SJSA1 (cell line): ENCODE measurements at regions not wholly inside any gene's neighbourhood (a gene's known extent, or its start where the extent isn't known, plus 50 kb on each side); places are given as distances from the start of the nearest gene placed in this dataset.

Experiments used
- DNase-seq, 2 experiments: peaks; one replicate each; pipeline ENCODE4 v3.0.0-alpha.2; 2015 to 2020; ENCODE audit warnings: low spot score in 2 of 2, low read depth in 1 of 2
- H3K27ac ChIP-seq: fragments of 250-450 bp; sonication (Bioruptor Pico); 2 replicates; pipeline ENCODE4 v1.5.1; 2020; ENCODE audit warnings: mild to moderate bottlenecking, moderate library complexity
- H3K27me3 ChIP-seq: fragments of 250-450 bp; sonication (Bioruptor Pico); replicated peaks from 2 replicates; pipeline ENCODE4 v1.5.1; 2020; ENCODE audit warnings: mild to moderate bottlenecking, moderate library complexity
- H3K36me3 ChIP-seq: fragments of 250-450 bp; sonication (Bioruptor Pico); 2 replicates; pipeline ENCODE4 v1.5.1; 2020; ENCODE audit warnings: mild to moderate bottlenecking
- H3K4me1 ChIP-seq: fragments of 250-450 bp; sonication (Bioruptor Pico); replicated peaks from 2 replicates; pipeline ENCODE4 v1.6.1; 2021; ENCODE audit warnings: mild to moderate bottlenecking
- H3K4me3 ChIP-seq: fragments of 250-450 bp; sonication (Bioruptor Pico); 2 replicates; pipeline ENCODE4 v1.5.1; 2020; ENCODE audit warnings: mild to moderate bottlenecking
- H3K9me3 ChIP-seq: fragments of 250-450 bp; sonication (Bioruptor Pico); replicated peaks from 2 replicates; pipeline ENCODE4 v1.5.1; 2020; ENCODE audit warnings: mild to moderate bottlenecking

DNA sequence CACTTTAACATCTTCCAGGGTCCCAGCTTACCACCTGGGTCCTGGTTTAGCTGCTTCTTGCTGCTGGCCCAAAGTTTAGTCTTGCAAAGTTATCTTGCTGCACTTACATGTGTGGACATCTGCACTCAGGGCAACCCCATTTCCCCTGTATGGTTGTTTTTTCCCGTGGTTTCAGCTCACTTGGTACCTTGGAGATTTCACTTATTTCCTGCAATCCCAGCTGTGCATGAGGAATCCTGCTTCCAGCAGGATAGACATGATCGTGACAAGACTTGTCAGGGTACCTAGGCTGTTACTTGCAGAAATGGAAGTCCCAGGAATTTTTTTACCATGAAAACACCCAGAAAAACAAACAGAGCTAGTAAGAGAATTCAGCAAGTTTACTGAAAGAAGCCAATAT, 95.9 kb upstream of the LEP start:
- H3K4me1 ChIP-seq = no peaks in the 10 kb centered on the region
- H3K27ac ChIP-seq = no peak overlapping the region
- DNase-seq = no peak
- no peak overlapping the region for H3K4me3 ChIP-seq
- H3K36me3 ChIP-seq = no peaks in the 10 kb centered on the region
- no peaks in the 10 kb centered on the region for H3K9me3 ChIP-seq
- H3K27me3 ChIP-seq = peaks cover 3% of the 10 kb centered on the region

DNA sequence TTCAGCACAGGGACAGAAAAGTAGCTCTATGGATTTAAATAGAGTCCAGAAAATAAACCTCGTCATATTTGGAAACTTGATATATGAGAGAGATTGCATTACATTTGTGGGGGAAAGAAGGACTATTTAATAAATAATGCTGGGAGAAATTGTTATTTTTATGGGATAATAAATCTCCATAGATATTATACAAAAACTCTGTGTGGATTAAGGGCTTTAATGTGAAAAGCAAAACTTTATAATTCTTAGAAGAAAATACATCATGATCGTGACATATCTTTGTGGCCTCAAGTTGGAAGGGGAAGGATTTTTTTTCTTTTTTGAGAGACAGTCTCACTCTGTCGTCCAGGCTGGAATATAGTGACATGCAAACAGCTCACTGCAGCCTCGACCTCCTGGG, 95.0 kb upstream of the LEP start:
- Histone ChIP-seq H3K27me3 (peaks cover 3% of the 10 kb centered on the region), H3K9me3 (no peaks in the 10 kb centered on the region), H3K4me3 (no peak overlapping the region), H3K4me1 (no peaks in the 10 kb centered on the region), H3K36me3 (no peaks in the 10 kb centered on the region), H3K27ac (no peak overlapping the region)
- no peak for DNase-seq

DNA sequence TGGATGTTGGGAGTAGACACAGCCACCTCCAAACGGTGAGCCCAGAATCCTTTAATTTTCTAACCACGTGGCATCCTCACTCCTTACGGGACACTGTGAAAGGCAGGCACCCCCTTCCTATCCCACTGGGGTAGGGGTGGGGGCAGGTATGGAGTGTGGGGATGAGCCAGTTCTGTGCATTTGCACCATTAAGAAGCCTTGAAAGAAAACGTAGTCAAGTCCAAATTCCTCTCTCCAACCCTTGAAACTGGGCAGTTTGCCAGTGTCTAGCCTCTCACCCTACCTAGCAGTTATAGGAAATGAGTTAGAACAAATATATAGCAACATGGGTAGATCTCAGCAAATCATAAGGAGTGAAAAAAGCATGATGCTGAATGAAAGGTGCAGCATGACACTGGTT, 92.4 kb upstream of the LEP start:
- no peak overlapping the region for H3K4me3 ChIP-seq
- no peak for DNase-seq
- H3K27me3 ChIP-seq = peaks cover 7% of the 10 kb centered on the region
- no peak overlapping the region for H3K27ac ChIP-seq
- H3K4me1 ChIP-seq = no peaks in the 10 kb centered on the region
- no peaks in the 10 kb centered on the region for H3K36me3 ChIP-seq
- H3K9me3 ChIP-seq = no peaks in the 10 kb centered on the region

DNA sequence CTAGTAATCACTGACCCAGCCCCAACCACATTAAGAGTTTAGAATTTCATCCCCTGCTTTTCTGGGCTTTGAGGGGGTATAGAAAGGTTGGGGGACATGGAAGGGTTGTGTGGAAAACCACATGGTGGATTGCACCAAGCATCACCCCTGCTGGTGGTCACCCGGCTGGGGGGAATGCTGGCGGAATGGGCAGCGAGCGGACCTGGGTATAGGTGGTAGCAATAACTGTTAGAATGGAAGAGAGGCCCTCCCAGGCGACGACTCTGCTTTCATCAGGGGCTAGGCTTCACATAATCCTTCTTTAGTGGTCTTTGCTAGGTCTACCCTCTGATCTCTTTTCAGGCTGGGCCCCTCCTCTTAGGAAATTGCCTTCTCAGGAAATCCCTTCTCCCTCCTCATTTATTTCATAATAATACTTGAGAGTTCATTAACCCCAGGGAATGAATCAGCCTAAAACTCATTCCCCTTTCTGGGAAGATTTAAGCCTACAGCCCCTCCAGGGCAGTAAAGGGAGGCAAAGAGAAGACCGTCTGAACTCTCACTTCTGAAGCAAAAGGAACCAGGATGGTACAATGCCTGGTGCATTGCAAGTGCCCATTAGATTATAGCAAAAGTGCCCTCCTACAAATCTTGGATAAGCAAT, 90.7 kb upstream of the LEP start:
- Histone ChIP-seq H3K9me3 (no peaks in the 10 kb centered on the region), H3K4me1 (no peaks in the 10 kb centered on the region), H3K27me3 (peaks cover 7% of the 10 kb centered on the region), H3K36me3 (no peaks in the 10 kb centered on the region), H3K27ac (no peak overlapping the region), H3K4me3 (no peak overlapping the region)
- no peak for DNase-seq

DNA sequence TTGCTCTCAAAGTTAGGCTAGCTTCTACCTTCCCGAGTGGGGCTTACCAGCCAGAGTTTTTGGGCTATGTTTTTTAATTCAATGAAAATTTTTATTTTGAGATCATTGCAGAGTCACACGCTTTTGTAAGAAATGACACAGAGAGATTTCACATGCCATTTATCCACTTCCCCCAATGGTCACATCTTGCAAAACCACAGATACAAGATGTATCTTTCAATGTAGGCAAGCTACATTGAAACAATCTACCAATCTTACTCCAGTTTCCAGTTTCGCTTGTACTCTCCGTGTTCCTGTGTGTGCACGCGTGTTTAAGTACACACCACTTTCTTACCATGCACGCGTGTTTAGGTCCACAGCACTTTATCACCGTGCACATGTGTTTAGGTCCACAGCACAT, 89.4 kb upstream of the LEP start:
- no peak for DNase-seq
- no peaks in the 10 kb centered on the region for H3K4me1 ChIP-seq
- H3K4me3 ChIP-seq = no peak overlapping the region
- H3K9me3 ChIP-seq = no peaks in the 10 kb centered on the region
- no peak overlapping the region for H3K27ac ChIP-seq
- H3K27me3 ChIP-seq = peaks cover 8% of the 10 kb centered on the region
- H3K36me3 ChIP-seq = no peaks in the 10 kb centered on the region

DNA sequence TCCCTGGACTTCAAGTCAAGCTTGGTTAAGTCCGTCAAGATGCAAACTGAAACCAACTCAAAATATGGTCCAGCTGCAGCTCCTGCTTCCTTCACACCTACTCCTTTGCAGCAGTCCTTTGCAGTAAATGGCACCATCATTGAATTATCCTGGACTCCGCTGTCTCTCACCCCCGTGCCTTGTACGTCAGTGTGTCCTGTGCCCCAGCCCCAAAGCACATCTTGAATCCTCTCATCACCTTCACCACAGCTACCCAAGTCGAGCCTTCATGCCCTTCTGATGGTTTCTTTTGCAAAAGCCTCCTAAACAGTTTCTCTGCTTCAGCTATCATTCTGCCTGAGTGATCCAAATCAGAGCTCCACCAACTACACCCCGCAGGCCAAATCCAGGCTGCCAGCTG, 88.4 kb upstream of the LEP start:
- H3K4me1 ChIP-seq = no peaks in the 10 kb centered on the region
- H3K27me3 ChIP-seq = peaks cover 18% of the 10 kb centered on the region
- no peak overlapping the region for H3K4me3 ChIP-seq
- no peak overlapping the region for H3K27ac ChIP-seq
- no peak for DNase-seq
- no peaks in the 10 kb centered on the region for H3K9me3 ChIP-seq
- H3K36me3 ChIP-seq = no peaks in the 10 kb centered on the region

DNA sequence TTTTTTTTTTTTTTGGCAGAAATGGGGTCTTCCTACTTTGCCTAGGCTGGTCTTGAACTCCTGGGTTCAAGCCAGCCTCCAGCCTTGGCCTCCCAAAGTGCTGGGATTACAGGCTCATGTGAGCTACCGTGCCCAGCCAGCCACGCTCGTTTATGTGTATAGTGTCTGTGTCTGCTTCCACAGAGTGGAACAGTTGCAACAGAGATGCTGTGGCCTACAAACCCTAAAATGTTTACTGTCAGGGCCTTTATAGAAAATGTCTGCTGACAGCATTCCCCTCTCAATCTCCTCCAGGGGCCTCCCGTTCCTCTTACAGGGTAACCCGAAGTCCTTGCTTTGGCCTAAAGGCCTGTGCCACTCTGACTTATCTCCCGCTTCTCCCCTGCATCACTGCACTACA, 87.6 kb upstream of the LEP start:
- Histone ChIP-seq H3K27ac (no peak overlapping the region), H3K4me1 (no peaks in the 10 kb centered on the region), H3K9me3 (no peaks in the 10 kb centered on the region), H3K4me3 (no peak overlapping the region), H3K36me3 (no peaks in the 10 kb centered on the region), H3K27me3 (peaks cover 16% of the 10 kb centered on the region)
- no peak for DNase-seq

DNA sequence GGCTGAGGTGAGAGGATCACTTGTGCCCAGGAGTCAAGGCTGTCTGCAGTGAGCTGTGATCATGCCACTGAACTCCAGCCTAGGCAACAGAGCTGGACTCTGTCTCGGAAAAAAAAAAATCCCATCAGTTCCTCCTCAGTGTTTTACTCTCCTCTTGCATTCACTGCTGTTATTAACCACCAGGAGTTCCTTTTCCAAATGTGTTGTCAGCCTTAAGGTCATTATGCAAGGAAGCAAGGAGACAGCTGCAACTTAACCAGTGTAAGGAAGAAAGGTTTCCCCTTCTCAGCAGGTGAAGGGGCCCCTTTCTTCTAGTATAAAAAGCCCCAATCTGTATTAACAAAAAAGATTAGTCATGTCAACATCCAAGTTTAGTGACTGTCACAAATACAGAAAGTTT, 86.6 kb upstream of the LEP start:
- DNase-seq = no peak
- Histone ChIP-seq H3K27me3 (peaks cover 17% of the 10 kb centered on the region), H3K36me3 (no peaks in the 10 kb centered on the region), H3K9me3 (no peaks in the 10 kb centered on the region), H3K4me3 (no peak overlapping the region), H3K4me1 (no peaks in the 10 kb centered on the region), H3K27ac (no peak overlapping the region)

DNA sequence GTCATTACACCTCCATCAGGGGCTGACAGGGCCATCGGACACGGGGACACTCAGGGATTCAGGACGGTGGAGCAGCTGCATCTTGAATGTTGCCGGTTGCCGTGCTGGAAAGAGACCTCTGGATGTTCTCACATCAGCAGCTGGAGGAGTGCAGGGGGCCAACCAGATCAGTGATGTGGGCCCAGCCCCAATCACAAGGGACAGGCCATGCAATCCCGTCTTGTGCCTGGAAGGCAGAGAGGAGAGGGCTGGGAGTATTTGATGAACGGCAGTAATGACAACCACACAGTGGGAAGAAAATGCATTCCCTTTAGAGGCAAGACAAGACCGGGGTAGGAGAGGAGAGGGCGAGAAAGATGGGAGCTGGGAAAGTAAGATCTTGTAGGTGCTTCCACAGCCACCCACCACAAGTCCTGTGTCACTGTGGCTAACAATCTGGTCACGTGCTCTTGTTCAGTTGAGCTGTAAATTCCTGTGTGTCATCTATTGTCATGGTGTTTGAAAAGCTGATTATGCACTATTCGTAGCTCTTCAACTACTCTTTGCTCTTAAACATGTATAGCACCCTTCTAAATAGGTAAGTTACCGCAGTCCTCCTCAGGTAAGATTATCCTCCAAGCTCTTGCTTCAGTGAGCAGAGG, 85.9 kb upstream of the LEP start:
- Histone ChIP-seq H3K27me3 (peaks cover 24% of the 10 kb centered on the region), H3K27ac (no peak overlapping the region), H3K36me3 (no peaks in the 10 kb centered on the region), H3K9me3 (no peaks in the 10 kb centered on the region), H3K4me3 (no peak overlapping the region), H3K4me1 (no peaks in the 10 kb centered on the region)
- DNase-seq = no peak

DNA sequence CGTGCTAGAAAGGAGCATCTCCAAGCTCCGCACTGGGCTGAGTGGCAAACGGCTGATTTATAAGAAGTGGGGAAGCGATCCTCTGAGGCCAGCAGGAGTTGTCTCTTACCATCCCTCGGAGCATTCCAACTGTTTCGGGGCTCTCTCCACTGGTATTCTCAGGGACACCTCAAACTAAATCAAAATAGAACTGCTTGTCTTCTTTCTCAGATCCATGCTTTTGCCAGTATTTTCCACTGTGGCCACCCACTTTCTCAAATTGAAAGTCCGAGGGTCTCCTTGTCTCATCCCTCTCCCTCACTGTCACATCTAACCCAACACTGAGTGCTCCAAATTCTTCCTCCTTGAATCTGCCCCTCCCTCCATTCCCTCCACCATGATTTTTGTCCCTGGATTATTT, 83.2 kb upstream of the LEP start:
- peaks cover 22% of the 10 kb centered on the region for H3K27me3 ChIP-seq
- peak in 1 of 2 experiments; percentile 16 for DNase-seq
- no peaks in the 10 kb centered on the region for H3K36me3 ChIP-seq

DNA sequence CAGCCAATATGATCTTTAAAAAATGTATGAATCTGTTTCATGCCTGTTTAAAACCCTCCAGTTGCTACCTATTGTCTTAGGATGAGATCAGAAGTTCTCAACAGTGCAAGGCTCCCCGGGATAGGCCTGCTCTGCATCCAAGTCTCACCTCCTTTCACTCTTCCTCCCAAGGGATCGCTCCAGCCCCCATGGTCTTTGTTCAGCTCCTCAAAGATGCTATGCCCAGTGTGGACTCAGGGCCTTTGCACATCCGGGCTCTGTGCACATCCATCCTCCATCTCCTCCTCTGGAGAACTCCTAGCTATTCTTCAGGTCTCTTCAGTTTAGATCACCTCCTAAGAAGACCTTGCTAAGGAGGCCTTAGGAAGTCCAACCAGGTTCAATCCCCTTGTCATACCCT, 82.7 kb upstream of the LEP start:
- no peak overlapping the region for H3K4me3 ChIP-seq
- H3K27ac ChIP-seq = no peak overlapping the region
- H3K36me3 ChIP-seq = no peaks in the 10 kb centered on the region
- H3K9me3 ChIP-seq = no peaks in the 10 kb centered on the region
- DNase-seq = no peak
- H3K4me1 ChIP-seq = no peaks in the 10 kb centered on the region
- peaks cover 20% of the 10 kb centered on the region for H3K27me3 ChIP-seq

More for the DNA sequence above, 83.2 kb upstream of the LEP start:
- Histone ChIP-seq H3K27ac (no peak overlapping the region), H3K4me3 (no peak overlapping the region), H3K4me1 (no peaks in the 10 kb centered on the region), H3K9me3 (no peaks in the 10 kb centered on the region)

DNA sequence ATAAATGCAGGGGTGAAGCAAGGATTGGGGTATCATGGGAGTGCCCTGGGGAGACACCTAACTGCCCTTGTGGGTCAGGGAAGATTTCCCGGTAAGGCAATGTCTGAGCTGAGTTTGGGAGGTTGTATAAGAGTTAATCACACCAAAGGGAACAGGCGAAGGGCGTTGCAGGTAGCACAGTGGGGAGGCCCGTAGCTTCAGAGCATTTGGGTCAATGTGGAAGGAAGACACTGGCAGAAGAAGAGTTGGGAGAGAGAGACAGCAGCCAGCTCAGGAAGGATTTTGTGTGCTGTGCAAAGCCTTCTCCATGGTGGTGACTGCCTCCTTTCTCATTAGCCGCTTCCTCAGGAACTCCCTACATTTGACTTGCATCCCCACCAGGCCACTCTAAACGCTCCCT, 80.8 kb upstream of the LEP start:
- DNase-seq = no peak
- H3K27me3 ChIP-seq = peaks cover 26% of the 10 kb centered on the region
- no peak overlapping the region for H3K27ac ChIP-seq
- no peaks in the 10 kb centered on the region for H3K36me3 ChIP-seq
- no peaks in the 10 kb centered on the region for H3K9me3 ChIP-seq
- H3K4me3 ChIP-seq = no peak overlapping the region
- peaks cover 17% of the 10 kb centered on the region for H3K4me1 ChIP-seq

DNA sequence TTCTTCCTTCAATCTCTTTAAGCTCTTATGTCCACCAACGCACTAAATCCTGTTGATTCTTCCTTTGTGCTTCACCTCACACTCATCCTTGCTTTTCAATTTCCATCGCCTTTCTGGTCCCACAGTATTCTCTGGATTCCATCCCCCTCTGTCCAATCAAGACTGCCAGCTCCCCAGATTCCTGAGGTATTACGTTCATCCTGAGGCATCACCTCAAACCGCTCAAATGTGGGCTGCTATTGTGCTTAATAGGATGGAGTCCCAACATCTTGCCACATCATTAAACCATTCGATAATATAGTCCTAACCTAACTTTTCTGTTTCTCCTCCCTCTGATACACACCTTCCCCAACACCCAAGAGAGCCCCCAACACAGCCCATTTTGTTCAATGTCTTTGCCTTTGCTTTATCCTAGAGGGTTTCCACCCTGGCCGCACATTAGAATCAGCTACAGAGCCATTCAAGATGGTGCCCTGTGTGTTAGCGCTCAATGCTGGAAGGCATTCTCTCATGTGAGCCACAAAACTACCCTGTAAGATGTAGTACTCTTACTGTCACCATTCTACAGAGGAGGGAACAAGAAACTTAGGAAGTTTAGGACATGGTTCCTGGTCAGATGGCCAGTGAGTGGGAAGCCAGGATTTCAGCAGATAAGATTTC, 79.5 kb upstream of the LEP start:
- H3K27ac ChIP-seq = no peak overlapping the region
- H3K36me3 ChIP-seq = no peaks in the 10 kb centered on the region
- no peaks in the 10 kb centered on the region for H3K9me3 ChIP-seq
- no peak overlapping the region for H3K4me3 ChIP-seq
- H3K27me3 ChIP-seq = peaks cover 38% of the 10 kb centered on the region
- DNase-seq = no peak
- peaks cover 19% of the 10 kb centered on the region for H3K4me1 ChIP-seq

DNA sequence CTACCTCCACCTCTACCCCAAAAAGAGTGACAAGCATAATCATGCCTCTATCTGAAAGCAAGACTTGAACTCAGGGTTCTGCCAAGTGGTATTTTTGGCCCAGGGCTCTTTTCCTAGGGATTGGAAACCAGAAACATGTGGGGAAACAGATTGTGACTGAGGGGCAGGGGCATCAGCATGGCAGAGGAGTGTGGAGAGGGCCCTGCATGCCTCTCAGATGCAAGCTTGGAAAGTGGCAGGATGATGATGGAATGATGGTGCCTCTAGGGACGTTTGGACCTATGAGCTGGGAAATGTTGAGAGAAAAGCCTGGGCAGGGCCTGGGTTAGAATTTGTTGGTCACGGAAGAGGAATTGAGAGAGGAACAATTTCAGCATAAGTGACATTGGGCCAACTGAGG, 78.4 kb upstream of the LEP start:
- no peak overlapping the region for H3K4me3 ChIP-seq
- H3K9me3 ChIP-seq = no peaks in the 10 kb centered on the region
- H3K27ac ChIP-seq = no peak overlapping the region
- H3K4me1 ChIP-seq = peaks cover 28% of the 10 kb centered on the region
- H3K27me3 ChIP-seq = peaks cover 37% of the 10 kb centered on the region
- no peak for DNase-seq
- no peaks in the 10 kb centered on the region for H3K36me3 ChIP-seq
